Nucleus accumbens (tissue), 56 donors: ENCODE measurements at regions not wholly inside any gene's neighbourhood (a gene's known extent, or its start where the extent isn't known, plus 50 kb on each side); places are given as distances from the start of the nearest gene placed in this dataset.

Source experiments
- DNase-seq, 56 donors: peaks; one replicate each; lab custom pipeline; 2025; lab: John Stamatoyannopoulos, UW

DNA sequence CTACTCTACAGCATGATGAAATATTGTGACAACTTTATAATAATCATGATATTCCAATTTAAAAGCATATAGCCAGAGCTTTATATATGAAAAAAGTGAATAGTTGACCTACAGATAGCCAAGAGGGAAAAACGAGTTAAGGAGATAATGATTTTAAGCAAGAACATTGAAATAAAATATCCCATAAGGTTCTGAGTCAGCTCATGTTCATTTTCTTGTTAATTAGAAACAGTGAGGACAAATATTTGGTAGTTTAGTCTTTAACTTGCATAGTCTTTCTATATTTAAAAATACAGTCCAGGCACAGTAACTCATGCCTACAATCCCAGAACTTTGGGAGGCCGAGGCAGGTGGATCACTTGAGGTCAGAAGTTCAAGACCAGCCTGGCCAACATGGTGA is 55.8 kb upstream of the CDH6 start:
- DNase-seq: no peak

- no peak for DNase-seq
These were observed 57.9 kb upstream of the CDH6 start for GRCh38 chr5:31135542-31135941.

- DNase-seq: no peak
These were observed 60.0 kb upstream of the CDH6 start for GRCh38 chr5:31133488-31133887.

GRCh38 chr5:31131381-31131891 is 62.0 kb upstream of the CDH6 start:
- no peak for DNase-seq

GRCh38 chr5:31130676-31131075 is 62.8 kb upstream of the CDH6 start:
- no peak for DNase-seq

DNA sequence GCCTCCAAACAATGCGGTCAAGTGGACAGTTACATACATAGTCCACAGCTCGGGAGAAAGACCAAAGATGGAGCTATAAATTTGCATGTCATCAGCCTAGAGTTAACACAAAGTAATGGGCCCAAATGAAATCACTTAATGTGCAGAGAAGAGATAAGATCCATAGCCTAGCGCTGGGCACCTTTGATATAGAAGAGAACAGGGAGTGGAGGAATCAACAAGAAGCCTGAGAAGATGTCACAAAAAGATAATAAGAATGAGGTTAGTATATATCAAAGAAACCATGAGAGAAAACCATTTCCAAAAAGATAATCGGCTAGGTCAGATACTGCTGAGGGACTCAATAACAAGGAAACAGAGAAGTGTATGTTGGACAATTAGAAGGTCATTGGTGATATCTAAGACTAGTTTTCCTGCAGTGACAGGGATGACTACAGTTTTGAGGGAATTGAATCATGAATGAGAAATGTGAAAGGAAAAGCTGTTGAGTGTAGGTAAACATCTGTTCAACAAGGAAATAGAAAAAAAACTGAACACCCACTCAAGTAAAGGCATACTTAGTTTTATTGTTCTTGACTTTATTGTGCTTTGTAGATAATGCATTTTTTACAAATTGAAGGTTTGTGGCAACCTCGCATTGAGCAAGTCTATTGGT is 68.7 kb upstream of the CDH6 start:
- DNase-seq: no peak

- no peak for DNase-seq
These were observed 69.5 kb upstream of the CDH6 start for GRCh38 chr5:31124026-31124425.

GRCh38 chr5:31122998-31123951 is 70.2 kb upstream of the CDH6 start:
- DNase-seq: no peak

- no peak for DNase-seq
These were observed 72.3 kb upstream of the CDH6 start for GRCh38 chr5:31121224-31121623.

DNA sequence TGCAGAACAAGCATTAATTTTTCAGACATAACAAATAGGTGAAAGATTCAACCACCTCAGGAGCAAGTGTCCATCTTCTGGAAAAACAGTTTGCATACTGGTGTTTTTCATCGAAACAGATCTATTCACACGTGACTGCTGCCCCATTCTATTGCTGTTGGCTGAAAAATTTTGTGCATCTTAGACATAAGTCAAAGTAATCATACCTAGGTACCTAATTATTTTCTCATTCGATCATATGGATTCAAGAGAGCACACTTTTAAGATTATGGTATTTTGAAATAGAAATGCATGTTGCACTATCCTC is 72.9 kb upstream of the CDH6 start:
- DNase-seq: no peak

DNA sequence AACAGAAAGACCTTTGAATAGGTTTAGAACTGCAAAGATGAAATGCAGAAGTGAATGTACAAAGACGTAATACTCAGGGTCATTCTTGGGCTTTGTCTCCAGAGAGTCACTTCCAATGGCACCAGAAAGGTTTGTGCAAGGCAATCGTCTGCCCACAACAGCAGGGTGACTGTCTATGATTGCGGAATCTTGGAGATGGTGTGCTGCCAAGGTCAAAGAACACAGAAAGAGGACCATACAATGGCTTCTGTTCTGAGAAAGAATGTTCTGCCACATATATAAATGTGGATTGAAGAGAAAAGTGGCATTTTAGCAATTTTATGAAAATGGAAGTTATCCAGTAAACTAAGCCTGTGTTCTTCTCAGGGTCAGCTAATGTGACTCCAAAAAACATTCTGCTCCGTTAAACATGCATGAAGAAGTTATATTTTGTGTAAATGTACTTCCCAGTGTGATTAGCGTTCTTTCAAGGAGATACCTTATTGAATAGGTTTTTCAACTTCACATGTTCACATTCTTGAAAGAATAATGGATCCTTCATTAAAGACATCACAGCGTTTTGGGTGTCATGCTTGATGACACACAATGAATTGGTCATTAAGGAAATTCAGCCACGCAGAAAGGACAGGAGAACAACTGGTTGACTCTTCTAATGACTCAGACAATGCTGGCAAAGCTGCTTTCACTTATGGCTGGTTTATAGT is 73.4 kb upstream of the CDH6 start:
- DNase-seq: no peak

DNA sequence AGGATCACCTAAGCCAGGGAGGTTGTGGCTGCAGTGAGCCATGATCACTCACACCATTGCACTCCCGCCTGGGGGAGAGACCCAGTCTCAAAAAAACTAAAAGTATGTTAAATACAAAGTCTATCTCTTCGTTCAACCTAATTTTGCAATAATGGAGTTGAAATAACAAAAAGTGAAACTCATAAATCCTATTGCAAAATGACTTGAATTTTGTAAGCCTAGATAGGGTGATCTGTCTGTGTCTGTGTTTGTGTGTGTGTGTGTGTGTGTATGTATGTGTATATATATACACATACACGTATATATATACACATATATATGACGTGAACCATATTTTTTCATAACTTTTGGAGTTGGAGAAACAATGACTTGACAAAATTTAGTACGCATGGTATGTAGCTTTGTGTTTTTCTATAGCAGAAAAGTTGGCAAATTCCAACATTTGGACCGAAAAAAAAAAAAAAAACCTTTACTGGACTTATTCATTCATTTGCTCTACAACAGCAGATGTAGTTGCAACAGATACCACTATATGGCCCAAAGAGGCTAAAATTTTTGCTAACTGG is 76.9 kb upstream of the CDH6 start:
- DNase-seq: no peak

- DNase-seq: no peak
These were observed 78.7 kb upstream of the CDH6 start for GRCh38 chr5:31114817-31115216.

DNA sequence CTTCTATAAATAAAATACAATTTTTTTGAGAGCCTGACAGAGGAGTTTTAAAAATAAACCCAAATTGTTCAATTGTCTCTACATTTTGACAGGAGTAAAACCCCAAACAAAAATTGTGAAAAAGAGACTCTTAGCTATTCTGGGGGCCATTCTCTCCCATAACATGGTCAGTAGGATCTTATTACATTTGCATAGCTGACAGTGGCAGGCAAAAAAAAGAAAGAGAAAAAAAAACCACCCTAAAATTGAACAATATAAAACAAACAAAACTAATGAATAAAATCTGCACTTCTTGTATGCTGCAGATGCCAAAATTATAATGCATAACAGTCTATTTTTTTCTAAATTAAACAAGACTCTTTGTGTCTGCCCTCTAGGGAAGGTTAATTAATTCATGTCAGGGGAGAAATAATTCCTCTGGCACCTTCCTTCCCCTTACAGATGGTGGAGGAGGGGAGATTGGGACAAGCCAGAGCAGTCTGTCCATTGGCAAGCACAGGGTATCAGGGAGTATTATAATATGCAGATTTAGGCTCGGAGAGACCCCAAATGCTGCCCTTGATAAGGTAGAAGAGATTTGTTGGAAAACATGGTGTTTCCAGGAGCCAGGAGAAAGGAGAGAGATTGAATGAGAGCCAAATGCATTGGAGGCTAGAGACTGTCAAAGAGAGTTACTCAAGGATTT is 79.7 kb upstream of the CDH6 start:
- no peak for DNase-seq

- DNase-seq: no peak
These were observed 80.4 kb upstream of the CDH6 start for GRCh38 chr5:31113101-31113500.

GRCh38 chr5:31107091-31107518 is 86.4 kb upstream of the CDH6 start:
- no peak for DNase-seq

DNA sequence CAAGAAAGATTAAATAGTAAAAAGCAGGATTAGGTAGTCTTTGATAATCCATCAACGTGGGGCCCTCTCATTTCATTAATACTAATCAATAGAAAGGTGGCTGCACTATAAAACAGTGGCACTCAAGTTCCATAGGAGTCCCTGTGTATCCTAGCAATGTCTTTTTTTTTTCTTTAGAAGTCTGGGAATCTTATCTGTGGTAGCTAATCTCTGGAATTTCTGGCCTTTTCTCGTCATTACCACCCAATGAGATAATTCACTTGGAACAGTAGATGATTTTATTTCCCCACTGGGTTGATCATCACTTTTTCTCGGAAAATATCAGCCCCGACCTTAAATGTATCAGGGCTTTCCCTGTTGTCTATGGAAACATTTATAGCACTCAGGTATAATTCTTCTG is 86.8 kb upstream of the CDH6 start:
- DNase-seq: no peak

DNA sequence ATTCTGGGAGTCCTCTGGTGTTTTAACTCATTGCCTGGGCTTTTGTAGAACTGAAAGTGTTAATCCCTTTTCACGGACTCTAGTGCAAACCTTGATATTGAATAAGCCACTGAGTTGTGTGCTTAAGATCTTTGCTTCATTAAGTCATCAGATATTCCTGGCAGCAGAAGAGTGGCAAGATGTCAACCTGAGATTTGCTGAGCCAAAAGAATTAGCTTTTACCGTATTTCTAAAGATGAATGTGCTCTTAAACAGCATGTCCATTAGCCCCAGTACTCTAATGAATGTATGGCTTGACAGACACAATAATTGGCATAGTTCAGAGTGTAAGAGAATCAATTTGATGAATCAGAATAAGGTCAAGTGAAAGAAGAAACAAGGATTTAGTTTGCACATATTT is 87.2 kb upstream of the CDH6 start:
- no peak for DNase-seq

GRCh38 chr5:31104775-31105174 is 88.7 kb upstream of the CDH6 start:
- no peak for DNase-seq

GRCh38 chr5:31100781-31101310 is 92.6 kb upstream of the CDH6 start:
- peak in 6 of 56 donors; percentile 0 to 29 (median 5) for DNase-seq
